K562 (cell line): ENCODE measurements at regions not wholly inside any gene's neighbourhood (a gene's known extent, or its start where the extent isn't known, plus 50 kb on each side); places are given as distances from the start of the nearest gene placed in this dataset.
A peak's percentile ranks its signal among the peaks of the same experiment; 100 is the strongest.

Experiments
- ATAC-seq: fragments of 200-7000 bp; cut with Tn5 transposase; 3 replicates; pipeline ENCODE4 v1.9.1; 2020; ENCODE audit warnings: moderate library complexity
- BruUV-seq: library from RNA; stranded (reverse); fragments of 400-500 nt; replicated peaks from 2 replicates; lab custom pipeline; 2021; lab: Mats Ljungman, UMichigan
- CTCF ChIA-PET: fragments of 300-600 bp; formaldehyde crosslinking; extraction: SDS; loops from one replicate; lab custom pipeline; 2021; ENCODE audit warnings: low intra/inter-chr PET ratio; lab: Yijun Ruan, JAX
- POLR2A ChIA-PET: fragments of 300-600, 350-650 bp; sonication (Branson Sonifier 250); formaldehyde crosslinking; extraction: SDS; loops from one replicate; lab custom pipeline; 2021; ENCODE audit warnings: antibody characterized with exemption, inconsistent platforms; lab: Yijun Ruan, JAX
- DNase-seq, 4 experiments: peaks; one replicate each; pipeline versions ENCODE4 v3.0.0 to v3.0.0-alpha.2; 2011 to 2018; ENCODE audit warnings: low spot score in 3 of 4, mixed read lengths in 3 of 4; ENCODE audit errors: extremely low read depth in 1 of 4
- FAIRE-seq: peaks from 2 replicates; lab custom pipeline; 2011; peaks lifted over from hg19 to GRCh38; lab: Jason Lieb, UNC
- H2AFZ ChIP-seq: 2 replicates; pipeline ENCODE4 v1.6.0; 2011; ENCODE audit warnings: low read depth, low read length, control low read depth, inconsistent platforms
- H3K27ac ChIP-seq: fragments of 200-600 bp; 3 replicates; pipeline ENCODE4 v1.8.0; 2011; ENCODE audit warnings: low read depth, mild to moderate bottlenecking, control low read depth, inconsistent platforms, low read length, moderate library complexity, mixed read lengths; ENCODE audit errors: extremely low read depth
- H3K27me3 ChIP-seq, 2 experiments: fragments of 300-600 bp in 1 of 2; 2 replicates in 1 of 2; 3 replicates in 1 of 2; pipeline versions ENCODE4 v1.6.0 to v1.8.0; 2011; ENCODE audit warnings: inconsistent platforms in 2 of 2, low read length in 2 of 2, mild to moderate bottlenecking in 1 of 2, mixed read lengths in 1 of 2, moderate library complexity in 1 of 2; ENCODE audit not compliant: control insufficient read depth in 2 of 2, insufficient read depth in 2 of 2
- H3K36me3 ChIP-seq: fragments of 300-600 bp; 3 replicates; pipeline ENCODE4 v1.8.0; 2011; ENCODE audit warnings: mild to moderate bottlenecking, low read length, inconsistent platforms; ENCODE audit not compliant: control insufficient read depth, insufficient read depth
- H3K4me1 ChIP-seq, 2 experiments: fragments of 200-600 bp in 1 of 2; replicated peaks in 1 of 2; 2 replicates in 1 of 2; 3 replicates in 1 of 2; pipeline versions ENCODE4 v1.5.1 to v1.8.0; 2011; ENCODE audit warnings: inconsistent platforms in 2 of 2, low read length in 2 of 2, mild to moderate bottlenecking in 1 of 2, mixed read lengths in 1 of 2, moderate library complexity in 1 of 2; ENCODE audit not compliant: control insufficient read depth in 2 of 2, insufficient read depth in 2 of 2
- H3K4me2 ChIP-seq: 2 replicates; pipeline ENCODE4 v1.6.1; 2011; ENCODE audit warnings: low read length, control low read depth, inconsistent platforms, mixed read lengths; ENCODE audit not compliant: insufficient read depth
- H3K4me3 ChIP-seq: fragments of 200-600 bp; sonication (generic), shearing (Covaris generic); 2 replicates; pipeline ENCODE4 v1.5.1; 2016; ENCODE audit warnings: control low read depth, inconsistent platforms
- H3K79me2 ChIP-seq: fragments of 200-600 bp; 3 replicates; pipeline ENCODE4 v1.8.0; 2011; ENCODE audit warnings: low read length, inconsistent platforms; ENCODE audit not compliant: control insufficient read depth, insufficient read depth
- H3K9ac ChIP-seq, 2 experiments: 2 replicates each; pipeline versions ENCODE4 v1.6.0 to v1.6.1; 2011; ENCODE audit warnings: low read depth in 2 of 2, low read length in 2 of 2, control low read depth in 1 of 2, inconsistent platforms in 1 of 2, mild to moderate bottlenecking in 1 of 2, mixed read lengths in 1 of 2; ENCODE audit not compliant: insufficient read depth in 1 of 2
- H3K9me1 ChIP-seq: one replicate; pipeline ENCODE4 v1.6.0; 2011; ENCODE audit warnings: inconsistent platforms, mild to moderate bottlenecking, low read length, moderate library complexity; ENCODE audit not compliant: control insufficient read depth, insufficient read depth
- H3K9me3 ChIP-seq: replicated peaks from 2 replicates; pipeline ENCODE4 v1.5.1; 2011; ENCODE audit warnings: low read depth, low read length, inconsistent platforms; ENCODE audit not compliant: control insufficient read depth, insufficient read depth
- H4K20me1 ChIP-seq: replicated peaks from 2 replicates; pipeline ENCODE4 v1.6.1; 2011; ENCODE audit warnings: low read length, inconsistent platforms, mixed read lengths; ENCODE audit not compliant: control insufficient read depth, insufficient read depth
- BACH1 ChIP-seq: fragments of 200-800 bp; sonication (Bioruptor generic); IDR thresholded peaks from 2 replicates; pipeline ENCODE4 v1.6.1; 2016; ENCODE audit warnings: missing genetic modification characterization, missing compliant biosample characterization
- CBX3 ChIP-seq, 2 experiments: IDR thresholded peaks; 1 replicate in 1 of 2; 2 replicates in 1 of 2; pipeline ENCODE4 v1.6.1; 2012; ENCODE audit warnings: inconsistent platforms in 2 of 2, low read length in 2 of 2, borderline replicate concordance in 1 of 2, control low read depth in 1 of 2
- EZH2 ChIP-seq: IDR thresholded peaks from 2 replicates; pipeline ENCODE4 v1.6.1; 2012; ENCODE audit warnings: low read depth, mild to moderate bottlenecking, inconsistent platforms, low read length, borderline replicate concordance
- KLF6 ChIP-seq: fragments of 250-450 bp; sonication (Bioruptor Pico); IDR thresholded peaks from 2 replicates; pipeline ENCODE4 v1.4.0; 2020; ENCODE audit warnings: mild to moderate bottlenecking, moderate library complexity, borderline replicate concordance
- LARP7 ChIP-seq: fragments of 450-650 bp; IDR thresholded peaks from 2 replicates; pipeline ENCODE4 v1.6.1; 2016
- ZNF274 ChIP-seq: IDR thresholded peaks from 2 replicates; pipeline ENCODE4 v1.6.1; 2011; ENCODE audit warnings: low read depth, mild to moderate bottlenecking, low read length, moderate library complexity, borderline replicate concordance
- ZNF830 ChIP-seq: fragments of 250-450 bp; sonication (Bioruptor Pico); IDR thresholded peaks from 2 replicates; pipeline ENCODE4 v1.5.0; 2021; ENCODE audit warnings: mild to moderate bottlenecking
- WGBS: fragments of 100-300 bp; shearing (Covaris generic); methylation state at CpG from one replicate; pipeline ENCODE4 v1.1.6; 2016; ENCODE audit warnings: low coverage, mixed read lengths; ENCODE audit not compliant: insufficient coverage; ENCODE audit errors: missing lambda C conversion rate; 5-methylcytosine and 5-hydroxymethylcytosine counted together
- in situ Hi-C: fragments of 300-500 bp; cut with MboI; formaldehyde crosslinking; loops from 4 replicates; pipeline ENCODE4 v1.15.0; 2018; ENCODE audit warnings: inconsistent platforms, mixed read lengths
- intact Hi-C: fragments of 100-400 bp; cut with micrococcal nuclease; formaldehyde crosslinking; loops from 2 replicates; pipeline ENCODE4 v1.14.2; 2022

GRCh38 chr2:150900913-150901312, 360.8 kb downstream of the RBM43 start:
- no peaks in the 10 kb centered on the region for H3K36me3 ChIP-seq
- DNase-seq (no peak), FAIRE-seq (no peak), ATAC-seq (no peak)
- no peaks in the 10 kb centered on the region for H3K79me2 ChIP-seq
- H3K9me3 ChIP-seq, result no peaks in the 10 kb centered on the region; the same call in 1 of the 2 replicates
- no peak overlapping the region for H3K4me3 ChIP-seq
- no peak overlapping the region for H3K9ac ChIP-seq
- H3K27me3 ChIP-seq, result no peaks in the 10 kb centered on the region
- BruUV-seq, result no TSS peak
- peak; percentile 45; the same call in 1 of the 2 replicates for TF ChIP-seq ZNF274
- no peak for TF ChIP-seq CBX3 (IDR thresholded peaks at IDR 0.05; ENCODE audit: borderline replicate concordance in 1 of 2, low read length in 2 of 2)
- CTCF ChIA-PET, result no interaction called here
- intact Hi-C loops (no loop called here), in situ Hi-C loops (no loop called here)
- no peaks in the 10 kb centered on the region for H3K4me1 ChIP-seq
- no peak overlapping the region for H2AFZ ChIP-seq
- no peak overlapping the region for H3K4me2 ChIP-seq
- H3K27ac ChIP-seq, result no peak overlapping the region
- H4K20me1 ChIP-seq, result no peaks in the 10 kb centered on the region
- 0% methylated on average over 1 of the region's 1 CpG for WGBS
- no peaks in the 10 kb centered on the region for H3K9me1 ChIP-seq
- POLR2A ChIA-PET, result no interaction called here

GRCh38 chr2:150895968-150896367, 365.7 kb downstream of the RBM43 start:
- no peak for TF ChIP-seq LARP7
- TF ChIP-seq ZNF830 (CRISPR knock-in tag), result no peak
- TF ChIP-seq EZH2, result no peak
- no peak for TF ChIP-seq KLF6
- no peak for TF ChIP-seq BACH1 (tag)
- no peak for FAIRE-seq
- Histone ChIP-seq H3K9me3 (no peaks in the 10 kb centered on the region; the same call in 1 of the 2 replicates), H2AFZ (no peak overlapping the region), H3K36me3 (no peaks in the 10 kb centered on the region), H3K4me1 (no peaks in the 10 kb centered on the region), H3K79me2 (no peaks in the 10 kb centered on the region), H3K4me3 (no peak overlapping the region), H3K9me1 (no peaks in the 10 kb centered on the region), H3K9ac (no peak overlapping the region), H3K4me2 (no peak overlapping the region), H3K27me3 (no peaks in the 10 kb centered on the region), H3K27ac (no peak overlapping the region), H4K20me1 (no peaks in the 10 kb centered on the region)
- in situ Hi-C loops, result no loop called here
- intact Hi-C loops, result no loop called here
- ATAC-seq, result no peak
- POLR2A ChIA-PET, result no interaction called here
- 0% methylated on average over 1 of the region's 1 CpG for WGBS
- CTCF ChIA-PET, result no interaction called here
- DNase-seq, result no peak
- no TSS peak for BruUV-seq
